HG03108 (cell line): ENCODE measurements at regions not wholly inside any gene's neighbourhood (a gene's known extent, or its start where the extent isn't known, plus 50 kb on each side); places are given as distances from the start of the nearest gene placed in this dataset.

ENCODE experiments used
- ATAC-seq: cut with Tn5 transposase; IDR thresholded peaks from one replicate; pipeline ENCODE4 v1.9.1; 2021; ENCODE audit warnings: moderate library complexity; ENCODE audit not compliant: unreplicated experiment

DNA sequence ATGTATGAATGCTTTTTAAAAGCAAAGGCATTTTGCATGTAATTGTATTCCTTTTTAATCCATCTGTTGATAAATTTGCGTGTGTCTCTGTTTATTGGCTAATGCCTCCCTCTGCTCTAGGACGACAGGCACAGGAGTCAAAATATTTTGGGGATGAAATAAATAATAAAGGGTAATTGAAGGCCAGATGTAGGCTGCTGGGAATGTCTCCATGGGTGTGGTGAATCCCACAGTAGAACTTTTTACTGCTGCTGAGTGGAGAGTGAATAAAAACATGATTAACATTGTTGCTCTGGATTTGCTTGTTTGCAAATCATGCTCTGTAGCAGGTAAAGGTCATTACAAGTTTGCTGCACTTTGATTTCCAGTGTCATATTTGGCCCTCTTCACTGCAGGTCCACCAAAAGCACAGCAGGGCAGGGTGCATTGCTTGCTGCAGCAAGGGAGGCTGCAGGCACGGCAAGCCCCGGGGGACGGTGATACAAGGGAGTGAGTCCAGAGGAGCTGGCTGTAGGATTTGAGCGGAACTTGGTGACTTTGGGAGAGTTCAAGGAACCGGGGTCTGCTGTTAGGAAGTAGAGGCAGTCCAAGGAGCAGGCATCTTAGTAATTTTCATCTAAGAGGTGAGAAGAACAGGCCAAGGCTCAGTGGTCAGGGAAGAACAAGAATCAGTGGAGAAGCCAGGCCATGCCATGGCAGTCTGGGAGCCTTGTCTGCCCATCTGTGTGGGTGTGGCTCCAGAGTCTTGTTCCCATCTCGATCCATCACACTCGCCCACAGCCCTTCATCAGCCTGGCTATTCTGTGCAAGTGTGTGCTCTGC lies 201.5 kb upstream of the RAB6C start:
- no peak for ATAC-seq

DNA sequence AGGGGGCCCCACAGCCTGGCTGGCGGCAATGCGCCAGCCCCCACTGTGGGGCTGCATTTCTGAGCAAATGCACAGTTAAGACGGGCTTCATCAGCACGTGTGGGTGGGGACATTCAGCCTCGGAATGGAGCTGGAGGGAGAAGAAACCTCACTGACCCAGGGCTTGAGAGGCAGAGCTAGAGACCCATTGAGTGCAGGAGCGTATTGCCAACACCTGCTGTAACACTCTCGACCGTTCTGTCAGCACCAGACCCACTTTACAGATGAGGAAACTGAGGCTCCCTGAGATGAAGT lies 200.9 kb upstream of the RAB6C start:
- ATAC-seq: no peak

DNA sequence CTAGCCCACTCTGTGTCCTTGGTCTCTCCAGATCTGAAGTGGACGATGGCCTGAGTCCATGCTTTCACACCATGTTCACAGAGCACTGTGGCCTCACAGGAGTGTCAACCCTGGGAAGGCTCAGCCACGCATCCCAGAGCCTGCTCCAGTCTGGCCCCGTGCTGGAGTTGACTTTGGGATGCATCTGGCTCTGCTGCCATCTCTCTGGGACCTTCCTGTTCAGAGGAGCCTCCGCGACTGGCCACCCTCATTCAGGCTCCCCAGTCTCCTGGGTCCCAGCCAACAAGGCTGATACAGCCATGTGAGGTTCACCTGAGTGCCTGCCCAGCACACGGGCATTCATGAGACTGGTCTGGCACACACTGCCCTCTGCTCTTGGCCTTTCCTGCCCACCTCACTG lies 199.7 kb upstream of the RAB6C start:
- ATAC-seq: no peak

DNA sequence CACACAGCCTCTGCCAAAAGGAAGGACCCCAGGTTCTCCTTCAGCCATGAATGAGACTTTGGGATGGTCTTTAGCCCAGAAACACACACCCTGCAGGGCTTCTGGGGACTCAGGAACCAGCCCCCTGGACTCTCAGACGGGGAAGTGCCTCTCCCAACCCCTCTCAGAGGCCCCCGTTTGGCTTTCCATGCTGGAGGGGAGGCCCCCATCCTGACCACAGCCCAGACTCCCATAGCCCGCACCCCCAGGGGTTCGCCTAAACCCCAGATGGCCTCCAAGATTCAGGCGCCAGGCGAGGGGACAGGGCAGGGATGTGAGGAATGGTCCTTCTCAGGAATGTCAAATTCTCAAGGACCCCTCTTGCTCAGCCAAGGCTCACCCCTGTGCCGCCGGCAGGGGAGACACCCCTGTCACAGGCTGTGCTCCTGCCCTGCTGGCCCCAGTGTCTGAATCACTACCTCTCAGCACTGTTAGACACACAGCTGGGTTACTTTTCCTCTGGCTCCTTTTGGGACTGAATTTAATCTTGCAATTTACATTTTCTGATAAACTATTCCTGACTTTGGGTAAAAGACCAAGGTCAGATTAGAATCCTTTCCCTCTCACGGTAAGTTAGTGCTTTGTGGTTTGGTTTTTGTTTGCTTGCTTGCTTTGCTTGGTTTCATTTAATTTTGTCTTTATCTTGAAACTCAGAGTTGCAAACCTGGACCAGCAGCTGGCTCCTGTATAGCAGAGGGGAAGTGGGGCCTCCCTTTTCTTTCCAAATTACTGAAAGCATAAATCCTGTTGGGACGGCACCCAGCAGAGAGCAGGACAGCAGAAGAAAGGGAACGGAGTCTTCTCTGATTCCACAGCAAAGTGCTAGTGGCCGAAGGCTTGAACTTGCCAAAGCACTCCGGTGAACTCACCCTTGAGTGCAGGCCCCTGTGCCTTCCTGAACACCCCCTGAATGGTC lies 198.9 kb upstream of the RAB6C start:
- ATAC-seq: no peak

DNA sequence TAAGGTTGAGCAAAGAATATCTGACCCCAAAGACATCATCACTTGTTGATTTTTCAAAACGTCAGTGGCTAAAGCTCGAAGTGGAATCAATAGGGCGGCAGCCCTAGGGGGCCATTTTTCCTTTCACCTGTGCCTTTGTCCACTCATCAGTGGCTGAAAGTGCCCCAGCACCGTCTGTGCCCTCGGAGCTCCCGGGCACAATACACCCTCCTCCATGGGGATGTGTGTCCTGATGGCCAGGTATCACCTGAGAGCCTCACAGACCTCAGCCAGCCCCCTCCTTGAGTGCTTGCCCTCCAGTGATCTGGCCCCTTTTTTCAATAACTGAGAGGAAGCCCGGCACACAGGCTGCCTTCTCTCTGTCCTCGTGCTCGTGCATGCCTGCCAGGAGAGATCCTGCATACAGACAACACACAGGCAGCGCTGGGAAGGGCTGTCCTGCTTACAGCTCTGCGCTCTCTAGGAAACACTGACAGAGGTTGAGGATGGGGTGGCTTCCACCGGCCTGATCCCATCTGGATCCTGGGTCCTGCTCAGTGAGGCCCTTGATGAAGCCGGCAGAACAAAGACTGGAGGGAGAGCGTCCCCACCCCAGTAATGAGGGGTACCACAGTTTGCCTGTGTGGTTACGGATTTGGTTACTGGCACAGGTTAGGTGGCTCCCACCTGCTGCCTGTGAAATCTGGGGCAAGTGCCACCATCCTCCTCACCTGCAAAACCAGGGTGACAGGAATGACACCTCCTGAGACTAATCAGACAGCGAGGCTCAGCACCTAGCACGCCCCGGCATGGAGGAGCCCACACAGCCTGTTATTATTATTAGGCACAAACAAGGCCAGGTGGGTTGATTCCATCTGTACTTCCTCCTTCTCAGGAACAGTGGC lies 197.5 kb upstream of the RAB6C start:
- ATAC-seq: no peak

DNA sequence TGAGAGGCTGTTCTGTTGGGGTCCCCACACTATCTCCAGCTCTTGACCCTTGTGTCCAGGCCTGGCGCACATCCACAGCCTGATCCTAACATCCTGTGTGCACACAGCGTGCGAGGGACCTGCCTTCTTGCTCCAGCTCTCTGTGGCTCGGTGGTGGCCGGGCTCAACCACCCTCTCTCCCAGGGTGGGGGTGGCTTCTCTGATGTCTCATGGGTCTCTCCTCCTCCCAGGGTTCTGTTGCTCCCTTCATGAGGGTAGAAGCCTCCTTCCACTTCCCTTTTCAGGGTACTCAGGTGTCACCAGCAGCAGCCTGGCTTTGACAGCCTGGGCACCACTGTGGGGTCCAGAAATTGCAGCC lies 196.9 kb upstream of the RAB6C start:
- no peak for ATAC-seq

DNA sequence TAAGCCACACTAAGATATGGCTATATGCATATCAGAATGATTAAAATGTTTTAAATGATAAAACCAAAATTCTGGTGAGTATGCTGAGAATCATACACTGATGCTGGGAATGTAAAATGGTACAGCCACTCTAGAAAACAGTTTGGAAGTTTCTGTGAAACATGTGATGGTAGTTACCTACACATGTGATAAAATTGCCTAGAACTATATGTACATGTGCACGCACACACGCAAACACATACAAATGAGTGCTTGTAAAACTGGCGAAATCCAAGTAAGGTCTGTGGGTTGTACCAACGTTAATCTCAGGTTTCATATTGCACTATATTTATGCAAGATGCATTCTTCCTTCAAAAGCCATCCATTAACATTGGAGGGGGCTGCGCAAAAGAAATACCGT lies 195.0 kb upstream of the RAB6C start:
- no peak for ATAC-seq

DNA sequence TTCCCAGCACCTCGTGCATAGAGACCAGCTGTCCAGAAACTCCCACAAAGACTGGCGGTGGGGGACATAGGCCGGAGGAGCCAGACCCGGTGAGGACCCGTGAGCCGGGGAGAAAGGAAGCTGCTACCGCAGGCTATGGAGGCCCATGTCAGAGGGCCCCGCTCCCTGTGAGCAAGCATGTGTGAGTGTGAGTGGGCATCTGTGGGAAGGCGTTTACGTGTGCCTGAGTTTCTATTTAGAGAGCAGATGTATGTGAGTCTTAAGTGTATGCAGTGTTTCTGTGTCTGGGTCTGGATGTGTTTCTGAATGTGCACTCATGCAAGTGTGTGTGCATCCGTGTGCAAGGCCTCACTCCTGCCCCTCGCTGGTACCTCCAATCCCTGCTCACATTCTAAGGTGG lies 187.8 kb upstream of the RAB6C start:
- ATAC-seq: no peak

DNA sequence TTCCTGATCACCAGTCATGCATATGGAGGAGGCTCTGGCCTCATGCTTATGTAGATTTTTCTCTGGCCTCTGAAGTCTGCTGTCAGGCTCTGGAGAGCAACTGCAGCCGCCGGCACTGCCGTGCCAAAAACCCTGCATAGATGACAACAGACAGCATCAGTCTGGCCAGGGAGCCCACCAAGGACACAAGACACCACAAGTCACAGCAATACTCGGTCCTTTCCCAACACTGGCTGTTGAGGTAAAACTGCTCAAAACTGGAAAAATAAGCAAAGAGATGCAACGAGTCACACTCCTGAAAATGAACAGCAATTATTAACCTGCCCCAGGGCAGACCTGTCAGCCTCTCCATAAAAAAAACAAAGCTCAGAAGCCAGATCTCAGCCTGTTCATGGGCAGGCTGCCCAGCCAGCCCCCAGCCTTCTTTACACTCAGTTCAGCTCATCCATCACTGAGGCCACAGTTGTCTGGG lies 186.0 kb upstream of the RAB6C start:
- ATAC-seq: no peak

DNA sequence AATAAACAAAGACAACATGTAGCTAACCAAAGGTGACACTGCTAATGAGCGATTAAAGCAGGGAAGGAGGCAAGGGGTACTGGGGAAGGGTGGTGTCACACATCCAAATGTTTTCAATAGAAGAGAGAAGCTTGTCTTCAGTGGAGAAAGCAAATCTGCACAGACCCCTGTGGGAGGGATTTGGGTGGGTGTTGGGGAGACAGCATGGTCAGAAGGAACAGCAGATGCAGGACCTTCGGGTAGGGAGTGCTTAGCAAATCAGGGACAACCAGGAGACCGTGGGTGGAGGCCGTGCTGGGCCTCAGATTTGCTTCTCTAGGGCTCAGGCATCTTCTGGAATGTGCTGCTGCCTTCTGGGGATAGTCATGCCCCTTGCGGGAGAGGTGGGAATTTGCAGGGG lies 185.3 kb upstream of the RAB6C start:
- ATAC-seq: no peak

DNA sequence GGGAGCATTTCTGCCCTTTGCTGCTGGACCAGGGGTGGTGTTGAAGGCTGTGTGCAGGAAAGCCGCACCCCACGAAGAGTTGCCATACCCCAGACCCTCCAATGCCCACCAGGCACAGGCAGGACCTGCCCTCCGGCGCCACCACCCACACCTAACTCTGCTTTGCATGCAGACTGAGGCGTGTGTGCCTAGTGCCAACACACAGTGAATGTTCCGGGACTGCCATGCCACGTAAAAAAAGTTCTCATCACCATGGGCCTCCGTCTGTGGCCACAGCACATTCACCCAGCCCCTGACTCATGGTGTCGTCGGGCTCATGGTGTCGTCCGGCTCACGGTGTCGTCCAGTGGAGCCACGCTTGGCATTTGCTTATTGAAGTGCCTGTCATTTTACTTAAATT lies 184.9 kb upstream of the RAB6C start:
- ATAC-seq: no peak

DNA sequence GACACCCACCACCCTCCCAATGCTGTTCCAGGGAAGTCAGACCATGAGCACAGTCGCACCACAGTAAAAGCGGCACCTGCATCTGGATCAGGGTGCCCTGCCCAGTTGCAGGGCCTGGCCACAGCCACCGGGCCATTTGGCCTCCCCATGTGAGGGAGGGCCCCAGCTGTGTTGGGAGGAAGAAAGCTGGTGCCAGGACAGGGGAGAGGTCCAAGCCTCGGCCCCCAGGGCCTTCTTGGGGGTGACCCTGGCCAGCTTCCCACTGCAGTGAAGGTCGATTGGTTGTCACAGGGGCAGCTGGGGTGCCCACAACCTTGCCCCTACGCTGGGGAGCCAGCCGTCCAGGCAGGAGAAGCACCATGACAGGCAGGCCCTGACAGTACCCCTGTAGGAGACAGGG lies 183.2 kb upstream of the RAB6C start:
- ATAC-seq: no peak

DNA sequence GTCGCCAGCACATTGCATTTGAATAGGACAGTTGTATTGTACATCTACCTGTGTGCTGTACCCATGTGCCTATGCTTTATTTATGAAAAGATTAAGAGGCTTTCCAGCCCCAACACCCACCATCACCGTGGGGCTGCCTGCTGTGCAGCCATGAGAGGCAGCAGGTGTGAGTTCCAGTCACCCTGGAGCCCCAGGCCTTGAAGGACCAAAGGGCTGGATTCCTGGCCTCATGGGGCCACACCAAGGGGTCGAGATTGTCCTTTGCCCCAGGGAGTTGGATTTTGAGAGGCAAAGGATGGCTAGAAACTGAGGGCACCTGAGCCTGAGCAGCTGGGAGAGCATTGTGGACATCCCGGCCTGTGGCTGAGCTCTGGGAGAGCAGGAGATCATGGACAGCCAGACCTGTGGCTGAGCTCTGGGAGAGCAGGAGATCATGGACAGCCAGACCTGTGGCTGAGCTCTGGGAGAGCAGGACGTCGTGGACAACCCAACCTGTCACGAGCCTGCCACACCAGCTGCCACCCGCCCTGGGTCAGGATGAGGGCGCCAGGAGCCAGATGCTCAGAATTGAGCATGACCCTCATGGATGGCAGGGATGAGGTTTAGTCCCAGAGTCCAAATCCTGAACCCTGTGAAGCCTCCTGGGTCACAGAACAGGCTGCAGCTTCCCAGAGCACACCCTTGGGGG lies 182.5 kb upstream of the RAB6C start:
- no peak for ATAC-seq

DNA sequence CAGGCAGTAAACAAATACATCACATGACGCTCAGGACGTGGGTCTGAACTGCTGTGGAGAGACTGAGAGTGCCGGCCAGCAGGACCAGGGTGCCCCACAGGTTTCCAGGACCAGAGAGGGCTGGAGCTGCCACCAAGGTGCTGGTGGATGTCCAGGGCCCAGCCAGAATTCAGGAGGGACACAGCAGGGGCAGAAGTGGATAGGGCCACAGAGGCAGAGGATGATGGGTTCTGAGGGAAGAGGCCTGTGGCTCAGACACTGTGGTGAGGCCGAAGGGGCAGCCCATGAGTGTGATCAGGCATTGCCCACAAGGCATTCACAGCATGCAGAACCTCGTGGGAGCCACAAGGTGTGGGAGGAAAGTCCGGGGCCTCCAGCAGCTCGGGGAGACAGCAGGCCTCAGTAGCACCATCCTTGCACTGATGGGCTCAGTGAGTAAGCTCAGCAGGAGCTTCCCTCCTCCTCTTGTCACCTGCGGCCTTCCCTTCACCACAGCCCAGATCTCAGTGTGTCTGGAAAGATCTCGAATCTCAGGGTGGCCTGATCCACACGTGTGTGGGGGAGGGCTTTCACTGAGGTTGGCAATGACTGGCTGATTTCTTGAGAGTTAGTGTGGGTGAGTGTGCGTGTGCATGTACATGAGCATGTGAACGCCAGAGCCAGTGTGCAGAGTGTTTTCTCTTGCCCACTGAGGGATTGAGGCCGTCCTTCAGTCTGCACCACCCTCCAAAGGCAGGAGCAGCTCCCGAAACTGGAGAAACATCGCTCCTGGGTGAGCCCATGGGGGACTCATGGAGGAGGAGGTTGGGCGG lies 181.8 kb upstream of the RAB6C start:
- no peak for ATAC-seq

DNA sequence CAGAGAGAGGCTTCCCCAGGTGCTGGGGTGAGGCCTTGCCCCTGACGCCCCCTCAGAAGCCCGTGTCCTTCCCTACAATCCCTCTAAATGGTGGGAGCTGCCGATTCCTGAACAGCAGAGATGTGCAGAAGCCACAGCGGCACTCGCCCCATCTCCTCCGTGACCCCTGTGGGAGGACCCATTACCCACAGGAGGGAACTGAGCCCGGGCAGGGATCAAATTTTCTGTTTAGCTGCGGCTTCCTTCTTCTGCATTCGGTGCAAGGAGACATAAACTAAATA lies 181.2 kb upstream of the RAB6C start:
- no peak for ATAC-seq

DNA sequence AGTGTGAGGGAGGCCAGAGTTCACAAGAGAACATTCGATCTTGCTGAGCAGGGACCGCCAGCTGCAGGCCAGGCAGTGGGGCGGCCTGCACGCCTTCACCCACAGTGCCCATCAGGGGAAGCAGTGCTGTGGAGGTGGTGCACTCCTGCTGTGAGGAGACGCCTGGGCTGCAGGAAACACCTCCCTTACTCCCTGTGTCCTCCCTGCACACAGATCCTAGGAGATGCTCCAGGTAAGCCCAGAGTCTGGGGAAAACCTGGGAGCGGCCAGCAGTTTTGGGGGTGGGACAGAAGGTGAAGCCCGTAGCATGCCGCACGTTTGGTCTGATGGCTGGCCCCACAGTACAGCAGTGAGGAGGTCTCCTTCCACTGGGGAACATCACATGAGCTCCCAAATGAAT lies 180.8 kb upstream of the RAB6C start:
- ATAC-seq: no peak

DNA sequence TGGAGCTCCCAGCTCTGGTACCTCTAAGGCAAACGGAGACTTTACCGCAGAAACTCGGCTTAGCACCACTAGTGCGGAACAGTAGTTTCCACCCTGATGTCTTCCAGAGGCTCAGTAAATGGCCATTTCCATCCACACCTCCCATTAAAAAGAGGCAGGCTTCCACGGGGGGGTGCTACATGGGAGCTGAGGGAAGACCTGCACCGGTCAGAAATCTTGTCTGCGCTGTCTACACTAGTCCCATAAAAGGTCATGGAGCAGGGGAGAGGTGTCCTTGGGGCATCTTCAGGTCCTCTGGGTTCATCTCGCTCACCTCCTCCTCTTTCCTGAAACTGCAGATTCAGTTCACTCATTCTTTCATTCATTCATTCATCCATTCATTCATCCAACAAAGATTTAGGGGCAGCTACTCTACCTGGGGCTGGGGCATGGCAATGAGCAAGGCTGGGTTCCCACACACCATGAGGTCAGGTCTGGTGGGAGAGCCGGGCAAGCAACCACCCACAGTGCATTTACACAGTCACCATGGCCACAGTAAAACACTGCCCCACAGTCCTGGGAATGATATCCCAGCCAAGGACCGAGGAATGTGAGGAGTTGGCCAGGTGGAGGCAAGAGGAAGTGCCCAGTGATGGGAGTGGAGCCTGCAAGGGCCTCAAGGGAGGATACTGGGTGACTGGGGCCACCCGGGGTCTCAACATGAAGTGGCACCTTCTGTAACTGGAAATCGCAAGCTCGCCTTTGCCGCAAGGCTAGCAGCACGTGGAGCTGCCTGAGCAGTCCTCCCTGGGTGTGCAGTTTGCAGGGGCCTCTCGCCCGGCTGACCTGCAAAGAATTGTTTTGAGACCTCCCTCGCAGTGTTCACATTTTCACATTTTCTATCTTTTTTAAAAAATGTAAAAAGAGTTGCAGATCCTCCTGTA lies 180.2 kb upstream of the RAB6C start:
- ATAC-seq: no peak

DNA sequence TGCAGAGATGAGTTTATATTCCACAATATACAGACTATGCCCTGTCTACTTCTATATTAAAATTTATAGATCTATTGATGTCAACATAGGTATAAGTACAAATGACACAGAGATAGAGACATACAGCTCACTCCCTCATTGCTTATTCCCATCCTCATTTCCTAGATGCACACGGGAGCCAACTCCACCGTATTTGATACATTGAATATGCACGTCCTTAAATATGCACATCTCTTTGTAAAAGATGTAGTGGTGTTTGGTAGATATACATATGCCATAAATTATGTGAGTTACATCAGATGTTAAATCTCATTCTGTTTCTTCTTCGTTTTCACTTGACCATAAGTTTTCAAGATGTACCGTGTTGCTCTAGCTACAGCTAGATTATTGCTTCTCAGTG lies 179.2 kb upstream of the RAB6C start:
- ATAC-seq: no peak

DNA sequence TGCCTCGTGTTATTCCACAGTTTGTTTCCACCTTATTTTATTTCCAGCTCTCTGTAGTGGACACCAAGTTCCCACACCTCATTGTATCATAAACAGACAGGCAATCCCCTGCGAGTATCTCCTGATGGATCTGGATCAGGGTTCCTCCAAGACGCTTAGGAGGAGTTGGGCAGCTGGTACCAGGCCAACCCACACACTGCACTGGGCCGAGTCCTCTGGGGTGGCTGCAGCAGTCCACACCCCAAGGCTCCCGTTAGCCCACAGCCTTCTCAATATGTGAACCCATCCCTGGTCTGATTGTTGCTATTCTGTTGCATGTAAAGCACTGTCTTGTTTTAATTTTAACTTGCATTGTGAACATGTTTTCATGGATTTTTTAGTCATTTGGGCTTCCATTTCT lies 178.8 kb upstream of the RAB6C start:
- no peak for ATAC-seq
